Stimulated activated CD8-positive, alpha-beta memory T cell treated with anti-CD3 and anti-CD28 coated beads, Interleukin-15, amount 100 ng/mL, for 48 hours (primary cell): ENCODE measurements at regions not wholly inside any gene's neighbourhood (a gene's known extent, or its start where the extent isn't known, plus 50 kb on each side); places are given as distances from the start of the nearest gene placed in this dataset.
"Not testable (repeated sequence)": the region's sequence is repeated elsewhere in the genome, so short reads cannot be mapped to it uniquely, and the experiment has no call there.

Source experiments
- DNase-seq, 2 donors: peaks; one replicate each; pipeline ENCODE4 v3.0.0-alpha.2; 2020; ENCODE audit warnings: low read depth in 2 of 2

DNA sequence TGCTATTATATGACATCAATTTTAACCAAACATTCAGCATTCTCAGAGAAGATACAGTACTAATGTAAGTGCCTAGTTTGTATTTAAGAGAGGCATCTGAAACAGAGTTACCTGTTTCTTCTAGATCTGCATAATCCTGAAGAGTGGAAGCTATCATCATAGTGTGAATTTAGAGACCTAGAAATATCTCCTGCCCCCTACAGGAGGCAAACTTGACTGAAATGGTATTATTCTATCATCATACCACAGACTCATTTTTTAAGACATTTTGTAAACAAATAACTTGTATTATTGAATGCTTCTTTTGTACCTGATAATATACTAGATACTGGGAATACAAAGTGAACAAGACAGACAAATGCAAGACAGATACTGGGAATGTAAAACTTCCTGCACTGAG, 216.8 kb upstream of the RPS23 start:
- DNase-seq = no peak

DNA sequence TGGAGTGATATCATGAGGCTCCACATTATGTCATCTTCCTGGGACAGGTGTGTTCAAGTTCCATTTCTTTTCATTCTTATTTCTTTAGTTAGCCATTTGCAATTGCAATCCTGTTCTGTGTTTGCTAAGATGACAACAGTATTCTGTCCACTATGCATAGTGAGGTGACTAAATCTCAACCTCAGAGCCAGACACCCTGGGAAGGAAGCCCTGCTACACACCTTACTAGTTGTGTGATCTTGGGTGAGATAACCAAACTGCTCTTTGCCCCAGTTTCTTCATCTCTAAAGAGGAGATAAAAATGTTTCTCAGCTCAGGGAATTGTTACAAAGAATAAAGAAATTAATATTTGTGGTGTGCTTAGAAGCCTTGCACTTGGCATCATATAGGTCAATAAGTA, 215.1 kb upstream of the RPS23 start:
- DNase-seq = no peak

DNA sequence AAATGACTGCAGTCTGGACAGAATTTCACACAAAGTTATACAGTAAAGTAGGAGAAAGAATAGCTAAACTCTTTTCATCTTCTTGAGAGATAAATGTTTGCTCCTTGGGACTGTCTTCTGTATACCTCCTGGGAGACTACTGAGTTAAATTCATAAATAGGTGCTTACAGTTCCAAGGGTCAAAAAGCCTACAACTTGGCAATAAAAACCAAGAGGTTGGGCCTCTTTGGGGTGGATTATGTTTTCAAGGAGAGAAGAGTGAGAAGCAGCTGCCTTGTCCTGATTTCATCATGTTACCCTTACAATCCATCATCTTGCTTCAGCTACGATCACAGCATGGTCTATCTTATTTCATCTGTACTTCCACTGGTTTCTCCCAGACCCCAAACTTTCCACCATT, 213.2 kb upstream of the RPS23 start:
- no peak for DNase-seq

DNA sequence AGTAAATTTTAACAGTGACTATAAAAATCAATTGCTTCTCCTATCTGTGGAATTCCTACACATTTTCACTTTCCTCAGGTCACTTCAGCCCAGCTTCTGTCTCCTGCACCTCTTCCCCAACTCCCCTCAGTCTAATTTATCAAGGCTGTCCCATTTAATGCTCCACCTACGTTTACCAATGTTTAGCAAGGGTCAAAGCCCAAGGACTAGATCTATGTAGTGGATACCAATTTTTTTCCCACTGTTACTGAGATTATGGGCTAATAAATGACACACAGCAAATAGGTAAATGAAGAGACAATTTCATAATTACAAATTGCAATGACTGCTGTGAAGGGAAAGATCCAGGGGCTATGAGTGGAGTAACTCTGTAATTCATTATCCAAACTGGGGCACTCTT, 211.5 kb upstream of the RPS23 start:
- DNase-seq = no peak

DNA sequence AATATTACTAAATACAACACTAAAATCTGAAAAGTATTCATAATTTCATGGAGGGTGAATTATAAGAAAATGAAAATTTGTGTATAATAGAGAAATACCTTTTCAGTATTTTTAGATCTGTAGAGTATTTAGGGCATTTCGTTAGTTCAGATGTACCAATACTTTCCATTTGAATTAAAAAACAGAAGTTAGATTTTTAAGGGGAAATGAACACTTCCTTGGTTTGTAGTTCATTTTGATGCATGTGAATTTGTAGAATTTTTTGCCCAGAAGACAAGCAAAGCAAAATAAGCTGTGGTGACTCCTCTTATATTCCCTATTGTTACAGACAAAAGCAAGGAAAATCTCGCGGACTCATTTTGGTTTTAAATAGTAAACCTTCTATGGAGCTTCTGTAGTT, 209.0 kb upstream of the RPS23 start:
- no peak for DNase-seq

DNA sequence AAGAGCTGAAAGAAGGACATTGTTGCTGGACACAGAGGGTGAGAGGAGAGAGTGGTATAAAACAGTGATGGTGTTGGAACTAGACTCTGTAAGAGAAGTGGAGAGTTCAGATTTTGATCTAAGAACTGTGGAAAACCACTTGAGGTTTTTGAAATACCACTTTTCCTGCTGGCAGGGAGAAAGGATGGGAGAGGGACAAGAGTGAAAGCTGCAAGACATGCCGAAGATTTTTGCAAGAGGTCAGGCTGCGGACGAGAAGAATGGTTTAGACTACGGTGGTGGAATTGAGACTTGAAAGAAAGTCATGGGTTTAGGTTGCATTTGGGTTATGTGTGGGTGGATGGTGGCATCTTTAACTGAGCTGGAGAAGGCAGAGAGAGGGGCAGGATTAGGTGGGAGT, 202.2 kb upstream of the RPS23 start:
- no peak for DNase-seq

DNA sequence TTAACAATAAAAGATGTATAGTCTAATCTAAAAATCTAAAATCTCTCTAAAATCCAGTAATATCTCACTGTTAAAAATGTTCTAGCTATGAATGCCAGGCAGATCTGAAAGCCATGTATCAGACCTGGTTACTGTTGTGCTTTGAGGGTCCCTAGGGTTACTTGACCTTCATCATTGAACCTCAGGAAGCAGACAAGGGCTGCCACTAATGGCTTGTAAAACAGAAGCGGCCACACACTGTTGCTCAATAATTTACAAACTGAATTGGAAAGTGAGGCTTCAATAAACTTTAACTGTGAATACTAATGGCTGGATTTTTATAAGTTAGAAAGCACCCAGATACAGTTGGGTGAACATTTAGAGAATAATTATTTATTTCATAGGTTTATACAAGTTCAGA, 198.0 kb upstream of the RPS23 start:
- no peak for DNase-seq

DNA sequence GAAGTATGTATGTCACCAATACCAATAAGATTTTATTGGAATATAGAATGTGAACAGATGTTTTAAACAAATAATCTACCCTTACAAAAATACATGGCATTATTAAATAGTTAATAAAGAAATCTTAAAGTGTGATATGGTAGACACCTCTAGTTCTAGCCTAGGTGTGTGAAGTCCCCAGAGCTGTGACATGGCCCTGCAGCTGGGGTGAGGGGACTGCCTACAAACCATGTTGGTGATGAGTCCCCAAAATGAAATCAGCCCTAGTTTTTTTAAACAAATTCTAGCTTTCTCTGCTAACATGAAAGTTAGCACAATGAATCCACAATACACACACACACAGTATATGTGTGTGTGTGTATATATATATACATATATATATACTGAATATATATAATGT, 195.1 kb upstream of the RPS23 start:
- no peak for DNase-seq

DNA sequence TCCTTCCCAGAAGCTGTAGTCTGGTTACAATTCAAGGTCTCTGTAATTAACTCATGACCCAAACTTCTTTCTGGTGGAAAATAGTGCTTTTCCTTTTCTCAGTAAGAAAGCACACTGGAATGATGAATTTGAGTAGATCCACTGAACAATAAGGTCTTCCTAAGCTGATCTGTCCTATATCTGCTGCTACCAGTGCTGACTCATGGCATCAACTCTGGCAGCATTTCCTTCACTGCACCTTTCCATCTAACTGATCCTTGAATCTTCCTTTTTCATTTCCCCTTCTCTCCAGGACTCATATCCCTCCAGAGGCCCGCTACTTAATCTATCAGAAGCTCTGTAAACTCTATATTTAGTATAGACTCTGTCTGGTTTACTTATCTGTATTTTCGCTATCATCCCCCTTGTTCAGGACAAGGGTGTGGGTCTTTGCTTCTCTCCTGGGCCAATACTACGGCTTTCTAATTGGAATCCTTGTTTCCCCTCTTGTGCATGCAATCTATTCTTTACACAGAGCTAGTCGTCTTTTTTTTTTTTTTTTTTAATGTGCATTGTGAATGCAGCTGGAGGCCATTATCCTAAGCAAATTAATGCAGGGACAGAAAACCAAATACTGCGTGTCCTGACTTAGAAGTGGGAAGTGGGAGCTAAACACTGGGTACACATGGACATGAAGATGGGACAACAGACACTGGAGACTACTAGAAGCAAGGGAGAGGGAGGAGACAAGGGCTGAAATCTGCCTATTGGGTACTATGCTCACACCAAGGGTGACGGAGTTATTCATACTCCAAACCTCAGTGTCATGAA, 192.2 kb upstream of the RPS23 start:
- no peak for DNase-seq

DNA sequence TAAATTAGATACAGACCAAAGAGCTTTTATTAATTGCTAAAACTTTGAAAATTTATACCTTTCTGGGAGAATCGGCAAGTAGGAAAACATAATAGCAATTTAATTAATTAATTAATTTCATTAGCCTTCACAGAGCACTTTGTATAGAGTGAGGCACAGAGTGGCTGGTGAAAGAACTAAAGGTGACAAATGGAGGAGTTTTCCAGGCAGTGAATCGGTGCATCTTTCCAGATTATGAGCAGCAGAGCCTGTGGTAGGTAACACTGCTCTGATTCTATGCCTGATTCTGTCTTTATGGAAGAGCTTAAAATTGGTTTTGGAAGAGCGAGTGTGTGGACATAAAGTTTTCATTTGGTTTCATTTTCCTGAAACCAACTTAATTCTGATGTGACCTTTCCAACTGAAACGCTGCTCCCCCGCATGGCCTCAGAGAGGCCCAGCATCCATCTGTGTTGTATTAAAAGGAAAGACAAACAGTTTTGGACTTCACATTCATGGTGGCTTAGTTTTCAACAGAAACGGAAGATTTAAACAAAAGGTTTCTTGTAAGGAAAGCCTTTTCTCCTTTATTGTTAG, 188.9 kb upstream of the RPS23 start:
- DNase-seq = no peak

DNA sequence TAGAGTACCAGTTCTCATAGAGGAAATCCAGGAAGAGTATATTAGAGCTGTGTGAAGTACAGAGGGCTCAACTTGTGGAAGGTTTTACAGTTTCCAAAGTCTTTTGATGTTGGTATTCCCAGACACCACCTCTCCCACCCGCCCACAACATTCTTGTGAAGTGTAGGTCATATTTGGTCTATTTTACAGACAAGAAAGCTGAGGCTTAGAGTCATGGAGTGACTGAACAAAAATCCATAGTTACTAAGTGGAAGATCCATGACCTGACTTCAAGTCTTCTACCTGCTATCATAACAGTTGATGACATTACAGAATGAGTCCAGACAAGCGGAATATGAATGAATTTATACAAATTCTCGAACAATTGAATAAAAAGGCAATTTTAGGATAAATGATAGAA, 187.1 kb upstream of the RPS23 start:
- DNase-seq = no peak

DNA sequence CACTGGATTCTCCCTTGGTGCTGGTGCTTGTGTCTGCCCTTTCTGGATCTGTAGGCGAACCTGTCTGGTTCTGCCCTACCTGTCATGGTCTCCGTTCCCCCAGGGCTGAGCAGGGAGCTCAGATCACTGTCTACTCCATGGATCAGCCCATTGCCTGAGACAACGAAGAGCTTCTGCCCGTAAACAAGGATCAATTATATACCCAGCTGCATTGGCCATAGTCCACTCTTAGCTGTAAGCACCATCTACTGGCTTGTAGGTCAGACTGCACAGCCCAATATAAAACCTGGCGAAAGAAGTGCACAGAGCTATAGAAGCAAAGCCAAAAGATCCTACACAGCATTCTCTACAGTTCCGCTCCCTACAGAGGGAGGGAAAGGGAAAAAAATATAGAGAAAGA, 181.5 kb upstream of the RPS23 start:
- DNase-seq = no peak

DNA sequence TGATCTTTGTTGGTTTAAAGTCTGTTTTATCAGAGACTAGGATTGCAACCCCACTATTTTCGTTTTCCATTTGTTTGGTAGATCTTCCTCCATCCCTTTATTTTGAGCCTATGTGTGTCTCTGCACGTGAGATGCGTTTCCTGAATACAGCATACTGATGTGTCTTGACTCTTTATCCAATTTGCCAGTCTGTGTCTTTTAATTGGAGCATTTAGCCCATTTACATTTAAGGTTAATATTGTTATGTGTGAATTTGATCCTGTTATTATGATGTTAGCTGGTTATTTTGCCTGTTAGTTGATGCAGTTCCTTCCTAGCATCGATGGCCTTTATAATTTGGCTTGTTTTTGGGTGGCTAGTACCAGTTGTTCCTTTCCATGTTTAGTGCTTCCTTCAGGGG, 177.2 kb upstream of the RPS23 start:
- DNase-seq = not testable (repeated sequence)

DNA sequence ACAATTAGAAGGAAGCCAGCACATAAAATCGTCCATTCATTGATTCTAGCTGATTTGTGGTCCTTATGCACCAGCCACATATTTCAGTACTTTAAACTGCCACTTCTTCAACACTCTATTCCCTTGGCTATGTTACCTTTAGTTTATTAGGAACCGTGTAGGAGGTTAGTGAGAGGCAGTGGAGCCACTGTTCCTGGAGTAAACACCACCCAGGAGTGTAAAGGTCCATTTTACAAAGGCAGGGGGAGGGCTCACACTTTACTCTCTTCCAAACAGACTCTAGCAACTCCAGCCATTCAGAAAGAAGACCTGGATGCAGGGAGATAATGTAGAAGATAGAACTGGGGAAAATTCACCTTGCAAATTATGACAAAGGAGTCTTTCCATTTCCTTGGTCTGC, 170.2 kb upstream of the RPS23 start:
- no peak for DNase-seq

DNA sequence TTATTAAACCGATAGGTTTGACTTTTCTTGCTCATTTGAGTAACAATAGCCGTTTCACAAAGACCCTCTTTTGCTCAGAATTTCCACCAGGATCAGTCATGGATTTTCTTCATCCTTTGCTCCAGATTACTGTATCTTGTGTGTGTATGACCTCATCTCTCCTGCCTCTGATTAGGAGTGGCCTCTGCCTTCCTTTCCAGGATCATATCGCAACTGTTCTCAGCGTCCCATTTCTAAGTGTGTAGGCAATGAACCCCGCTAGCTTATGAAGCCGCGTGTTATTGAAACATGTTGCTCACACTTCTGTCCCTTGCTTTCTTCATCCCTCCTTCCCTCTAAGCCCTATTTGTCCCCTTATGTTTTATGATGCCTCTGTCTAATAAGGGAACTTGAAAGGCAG, 169.8 kb upstream of the RPS23 start:
- DNase-seq = no peak

DNA sequence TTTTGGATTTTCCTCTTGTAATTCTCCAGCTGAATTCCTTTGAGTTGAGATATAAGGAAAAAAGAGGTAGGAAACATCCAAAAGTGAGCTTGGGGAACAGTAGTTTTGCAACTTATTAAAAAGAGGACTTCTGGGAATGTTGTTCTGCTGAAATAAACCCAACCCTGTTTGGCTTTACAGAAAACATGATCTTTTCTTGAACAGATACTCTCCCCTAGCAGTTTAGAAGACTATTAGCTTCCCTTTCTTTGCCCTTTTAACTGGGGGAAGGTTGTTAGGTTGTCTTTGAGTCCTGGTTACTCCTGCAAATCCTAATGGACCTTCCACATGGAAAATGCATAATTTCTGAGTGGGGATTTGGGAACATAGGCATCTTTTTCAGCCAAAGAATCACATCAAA, 168.7 kb upstream of the RPS23 start:
- no peak for DNase-seq

DNA sequence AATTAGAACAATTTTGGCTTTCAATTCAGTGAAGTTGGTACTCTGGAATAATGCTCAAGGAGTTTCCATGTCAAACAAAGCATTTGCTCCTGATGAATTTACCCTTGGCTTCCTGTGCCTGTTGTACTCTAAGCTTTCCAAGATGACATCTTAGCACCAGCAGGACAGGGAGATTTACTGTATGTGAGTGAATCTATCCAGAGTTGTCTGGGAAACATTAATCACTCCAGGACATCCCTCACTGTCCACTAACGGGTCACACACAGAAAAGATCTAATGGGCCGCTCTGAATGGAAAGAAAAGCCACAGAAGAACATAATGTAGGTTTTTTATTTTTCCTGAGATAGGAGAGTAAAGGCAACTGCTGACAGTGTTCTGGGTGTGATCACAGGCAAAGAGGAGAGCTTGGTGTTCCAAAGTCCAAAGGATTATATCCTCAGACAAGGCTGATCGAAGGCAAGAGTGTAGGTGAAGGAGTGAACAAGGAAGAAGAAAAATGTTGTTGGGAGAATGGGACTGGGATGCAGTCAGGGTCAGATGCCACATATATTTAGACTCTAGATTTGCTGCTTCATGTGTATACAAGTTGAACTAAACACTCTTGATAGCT, 167.7 kb upstream of the RPS23 start:
- no peak for DNase-seq

DNA sequence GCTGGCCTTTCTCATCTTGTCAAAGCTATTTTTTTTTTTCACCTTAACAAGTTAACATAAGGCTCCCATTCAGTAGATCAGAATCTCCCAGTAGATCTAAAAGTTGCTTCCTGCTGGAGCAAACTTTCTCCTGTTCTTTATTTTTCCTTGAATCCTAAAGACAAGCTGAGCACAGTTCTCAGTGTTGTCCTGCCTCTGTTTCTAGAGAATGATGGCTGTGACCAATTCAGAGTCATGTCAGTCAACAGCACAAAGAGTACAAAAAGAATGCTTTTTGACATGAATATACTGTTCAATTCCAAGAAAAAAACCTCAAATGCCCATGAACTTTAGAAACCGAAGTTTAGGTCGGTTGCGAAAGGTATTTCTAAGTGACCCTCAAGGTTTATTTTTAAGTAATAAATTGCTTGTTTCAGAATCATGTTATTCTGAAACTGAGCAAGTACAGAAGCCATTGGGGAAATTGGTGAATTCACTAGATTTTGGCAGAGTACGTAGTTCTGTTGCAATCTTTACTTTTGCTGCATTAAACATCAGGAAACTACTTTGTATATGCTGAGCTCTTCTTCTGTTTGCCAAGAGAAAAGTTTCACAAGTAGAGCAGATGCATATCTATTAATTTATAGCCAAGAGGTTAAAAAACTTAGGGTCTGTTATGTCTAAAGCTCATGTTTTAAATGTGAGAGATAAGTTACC, 161.7 kb upstream of the RPS23 start:
- DNase-seq = no peak

DNA sequence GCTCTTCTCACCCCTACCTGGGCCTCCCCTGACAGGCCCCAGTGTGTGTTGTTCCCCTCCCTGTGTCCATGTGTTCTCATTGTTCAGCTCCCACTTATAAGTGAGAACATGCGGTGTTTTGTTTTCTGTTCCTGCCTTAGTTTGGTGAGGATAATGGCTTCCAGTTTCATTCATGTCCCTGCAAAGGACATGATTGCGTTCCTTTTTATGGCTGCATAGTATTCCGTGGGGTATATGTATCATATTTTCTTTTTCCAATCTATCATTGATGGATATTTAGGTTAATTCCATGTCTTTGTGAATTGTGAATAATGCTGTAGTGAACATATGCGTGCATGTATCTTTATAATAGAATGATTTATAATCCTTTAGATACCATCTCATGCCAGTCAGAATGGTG, 159.4 kb upstream of the RPS23 start:
- DNase-seq = not testable (repeated sequence)

DNA sequence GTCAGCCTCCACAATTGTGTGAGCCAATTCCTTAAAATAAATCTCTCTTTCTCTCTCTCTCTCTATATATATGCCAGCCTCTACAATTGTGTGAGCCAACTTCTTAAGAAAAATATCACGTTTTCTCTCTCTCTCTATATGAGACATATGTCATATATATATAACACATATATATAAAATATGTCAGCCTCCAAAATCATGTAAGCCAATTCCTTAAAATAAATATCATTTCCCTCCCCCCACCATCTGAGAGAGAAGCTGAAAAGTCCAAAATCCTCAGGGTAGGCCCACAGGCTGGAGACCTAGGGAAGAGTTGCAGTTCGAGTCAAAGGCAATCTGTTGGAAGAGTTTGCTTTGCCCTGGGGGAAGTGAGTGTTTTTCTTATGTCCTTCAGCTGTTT, 158.1 kb upstream of the RPS23 start:
- DNase-seq = no peak

DNA sequence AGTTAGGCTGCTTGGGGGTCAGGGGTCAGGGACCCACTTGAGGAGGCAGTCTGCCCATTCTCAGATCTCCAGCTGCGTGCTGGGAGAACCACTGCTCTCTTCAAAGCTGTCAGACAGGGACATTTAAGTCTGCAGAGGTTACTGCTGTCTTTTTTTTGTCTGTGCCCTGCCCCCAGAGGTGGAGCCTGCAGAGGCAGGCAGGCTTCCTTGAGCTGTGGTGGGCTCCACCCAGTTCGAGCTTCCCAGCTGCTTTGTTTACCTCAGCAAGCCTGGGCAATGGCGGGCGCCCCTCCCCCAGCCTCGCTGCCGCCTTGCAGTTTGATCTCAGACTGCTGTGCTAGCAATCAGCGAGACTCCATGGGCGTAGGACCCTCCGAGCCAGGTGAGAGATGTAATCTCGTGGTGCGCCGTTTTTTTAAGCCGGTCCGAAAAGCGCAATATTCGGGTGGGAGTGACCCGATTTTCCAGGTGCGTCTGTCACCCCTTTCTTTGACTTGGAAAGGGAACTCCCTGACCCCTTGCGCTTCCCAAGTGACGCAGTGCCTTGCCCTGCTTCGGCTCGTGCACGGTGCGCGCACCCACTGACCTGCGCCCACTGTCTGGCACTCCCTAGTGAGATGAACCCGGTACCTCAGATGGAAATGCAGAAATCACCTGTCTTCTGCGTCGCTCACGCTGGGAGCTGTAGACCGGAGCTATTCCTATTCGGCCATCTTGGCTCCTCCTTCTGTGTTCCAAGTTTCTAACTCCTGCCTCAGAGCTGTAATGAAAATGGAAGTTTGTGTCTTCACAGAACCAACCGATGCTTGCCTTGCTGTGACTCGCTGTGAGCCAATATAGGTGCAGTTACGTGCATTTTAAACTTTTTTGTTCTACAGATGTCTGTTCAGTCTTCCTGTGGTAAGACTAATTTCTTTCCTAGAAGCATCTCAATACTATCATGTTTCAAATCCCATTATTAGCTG, 156.8 kb upstream of the RPS23 start:
- not testable (repeated sequence) for DNase-seq
